Subcutaneous abdominal adipose tissue (tissue), 5 donors: ENCODE measurements at regions not wholly inside any gene's neighbourhood (a gene's known extent, or its start where the extent isn't known, plus 50 kb on each side); places are given as distances from the start of the nearest gene placed in this dataset.

Source experiments
- H3K27ac ChIP-seq: one replicate; pipeline ENCODE4 v1.7.0; 2013; ENCODE audit warnings: low read depth, mild to moderate bottlenecking, inconsistent platforms, low read length, moderate library complexity
- H3K27me3 ChIP-seq, 5 donors: one replicate each; pipeline ENCODE4 v1.7.0; 2013; ENCODE audit warnings: low read length in 5 of 5, inconsistent platforms in 1 of 5; ENCODE audit not compliant: control insufficient read depth in 5 of 5, insufficient read depth in 4 of 5
- H3K36me3 ChIP-seq, 5 donors: one replicate each; pipeline ENCODE4 v1.7.0; 2013; ENCODE audit warnings: low read length in 5 of 5; ENCODE audit not compliant: control insufficient read depth in 5 of 5, insufficient read depth in 5 of 5
- H3K4me1 ChIP-seq, 5 donors: one replicate each; pipeline ENCODE4 v1.7.0; 2013; ENCODE audit warnings: low read length in 5 of 5, mild to moderate bottlenecking in 3 of 5, moderate library complexity in 1 of 5; ENCODE audit not compliant: control insufficient read depth in 5 of 5, insufficient read depth in 5 of 5
- H3K4me3 ChIP-seq, 5 donors: one replicate each; pipeline ENCODE4 v1.7.0; 2013; ENCODE audit warnings: low read length in 5 of 5, low read depth in 1 of 5
- H3K9ac ChIP-seq, 5 donors: one replicate each; pipeline ENCODE4 v1.7.0; 2013; ENCODE audit warnings: low read length in 5 of 5, mild to moderate bottlenecking in 4 of 5, moderate library complexity in 3 of 5
- H3K9me3 ChIP-seq, 5 donors: one replicate each; pipeline ENCODE4 v1.7.0; 2013; ENCODE audit warnings: low read length in 5 of 5; ENCODE audit not compliant: control insufficient read depth in 5 of 5
- donor health status: healthy.
- donor health status: healthy.
- donor health status: healthy.
- donor health status: healthy.
- donor health status: healthy.

- H3K4me1 ChIP-seq = no peaks in the 10 kb centered on the region
- H3K27ac ChIP-seq = no peak overlapping the region
- H3K4me3 ChIP-seq = no peak overlapping the region
- no peak overlapping the region for H3K9ac ChIP-seq
- no peaks in the 10 kb centered on the region for H3K27me3 ChIP-seq
- no peaks in the 10 kb centered on the region for H3K36me3 ChIP-seq
- H3K9me3 ChIP-seq = peaks cover 0 to 8% (median 0%) of the 10 kb centered on the region in 5 donors
Measured at GRCh38 chr17:53646835-53647234, 175.9 kb upstream of the KIF2B start.

- H3K9me3 ChIP-seq = no peaks in the 10 kb centered on the region
- H3K4me1 ChIP-seq = no peaks in the 10 kb centered on the region
- H3K9ac ChIP-seq = no peak overlapping the region
- H3K36me3 ChIP-seq = no peaks in the 10 kb centered on the region
- H3K27ac ChIP-seq = no peak overlapping the region
- no peak overlapping the region for H3K4me3 ChIP-seq
- H3K27me3 ChIP-seq = no peaks in the 10 kb centered on the region
Measured at GRCh38 chr17:53640808-53641207, 181.9 kb upstream of the KIF2B start.

DNA sequence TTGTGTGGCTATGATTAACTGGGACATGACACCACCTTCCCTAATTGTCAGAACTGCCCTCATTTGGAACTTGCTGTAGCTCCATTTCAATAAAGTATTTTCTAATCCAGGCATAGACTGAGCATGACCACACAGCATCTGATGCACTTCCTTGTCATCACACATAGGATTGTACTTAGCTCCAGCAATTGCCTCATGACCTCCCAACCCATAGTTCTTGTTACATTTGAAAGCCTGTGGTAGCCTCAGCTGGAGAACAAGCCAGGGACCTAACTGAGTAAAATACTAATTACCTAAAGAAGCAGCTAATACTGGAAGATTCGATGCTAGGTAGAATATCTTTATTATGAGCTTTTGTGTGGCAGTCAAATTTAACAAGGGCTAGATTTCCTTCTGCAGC, 187.3 kb upstream of the KIF2B start:
- H3K4me3 ChIP-seq = no peak overlapping the region

DNA sequence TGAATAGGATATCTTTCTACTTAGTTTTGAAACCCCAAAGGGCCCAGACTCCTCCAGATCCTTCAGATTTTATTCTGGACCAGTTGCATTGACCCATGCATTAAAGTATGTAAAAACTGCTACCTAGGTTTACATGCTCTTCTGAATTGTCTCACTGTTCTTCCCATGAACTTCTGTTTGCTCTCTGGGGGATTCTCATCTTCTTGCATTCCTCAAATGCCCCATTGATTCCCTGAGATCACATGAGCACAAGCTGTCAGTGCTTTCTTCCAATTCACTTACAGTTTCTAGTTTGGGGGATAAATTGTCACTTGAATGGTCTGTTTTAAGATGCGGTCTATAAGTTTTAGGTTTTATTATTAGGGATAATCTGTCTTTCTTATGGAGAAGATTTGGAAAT, 188.9 kb upstream of the KIF2B start:
- Histone ChIP-seq H3K36me3 (no peaks in the 10 kb centered on the region), H3K4me1 (no peaks in the 10 kb centered on the region), H3K9ac (no peak overlapping the region), H3K4me3 (no peak overlapping the region), H3K27me3 (no peaks in the 10 kb centered on the region), H3K27ac (no peak overlapping the region), H3K9me3 (no peaks in the 10 kb centered on the region)

More for the DNA sequence above, 187.3 kb upstream of the KIF2B start:
- Histone ChIP-seq H3K27me3 (no peaks in the 10 kb centered on the region), H3K27ac (no peak overlapping the region), H3K9ac (no peak overlapping the region), H3K36me3 (no peaks in the 10 kb centered on the region), H3K9me3 (no peaks in the 10 kb centered on the region), H3K4me1 (no peaks in the 10 kb centered on the region)

GRCh38 chr17:53631486-53631885, 191.2 kb upstream of the KIF2B start:
- Histone ChIP-seq H3K27me3 (no peaks in the 10 kb centered on the region), H3K27ac (no peak overlapping the region), H3K9me3 (no peaks in the 10 kb centered on the region), H3K4me3 (no peak overlapping the region), H3K9ac (no peak overlapping the region), H3K36me3 (no peaks in the 10 kb centered on the region), H3K4me1 (no peaks in the 10 kb centered on the region)

GRCh38 chr17:53630638-53631037, 192.1 kb upstream of the KIF2B start:
- Histone ChIP-seq H3K27me3 (no peaks in the 10 kb centered on the region), H3K36me3 (no peaks in the 10 kb centered on the region), H3K27ac (no peak overlapping the region), H3K4me1 (no peaks in the 10 kb centered on the region), H3K9ac (no peak overlapping the region), H3K4me3 (no peak overlapping the region), H3K9me3 (no peaks in the 10 kb centered on the region)

DNA sequence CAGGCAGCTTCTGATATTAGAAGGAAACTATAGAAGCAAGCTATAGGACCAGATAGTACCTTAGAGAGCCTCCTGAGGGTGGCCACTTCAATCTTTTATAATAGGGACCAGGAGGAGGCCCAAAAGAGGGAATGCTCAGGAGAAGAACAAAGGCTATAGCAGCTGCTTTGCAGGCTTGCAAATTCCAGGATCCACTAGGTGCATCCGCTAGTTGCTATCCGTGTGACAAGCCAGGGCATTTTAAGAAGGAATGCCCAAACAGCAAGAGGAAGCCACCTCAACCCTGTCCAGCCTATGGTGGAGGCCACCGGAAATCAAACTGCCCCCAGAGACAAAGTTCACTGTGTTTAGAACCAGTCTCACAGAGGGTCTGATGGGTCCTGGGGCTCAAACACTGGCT, 192.6 kb upstream of the KIF2B start:
- Histone ChIP-seq H3K9ac (no peak overlapping the region), H3K27me3 (no peaks in the 10 kb centered on the region), H3K4me3 (no peak overlapping the region), H3K27ac (no peak overlapping the region), H3K4me1 (no peaks in the 10 kb centered on the region), H3K9me3 (no peaks in the 10 kb centered on the region), H3K36me3 (no peaks in the 10 kb centered on the region)

DNA sequence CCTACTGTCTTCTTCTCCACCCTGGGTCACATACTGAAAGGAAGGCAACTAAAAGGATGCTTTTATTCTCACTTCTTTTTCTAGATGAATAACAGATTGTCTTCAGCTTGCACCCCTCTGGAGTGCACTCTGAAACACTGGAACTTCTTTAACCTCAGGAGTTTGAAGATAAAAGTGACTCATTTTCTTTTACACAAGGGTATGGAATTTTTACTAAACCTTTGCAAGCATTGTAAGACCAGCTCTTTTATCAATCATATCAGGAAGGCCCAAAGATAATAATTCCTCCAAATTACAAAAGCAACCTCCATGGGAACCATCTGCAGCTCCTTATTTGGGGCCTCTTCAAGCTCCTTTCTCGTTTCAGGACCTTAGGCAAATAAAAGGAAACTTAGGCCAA, 193.5 kb upstream of the KIF2B start:
- Histone ChIP-seq H3K27me3 (no peaks in the 10 kb centered on the region), H3K36me3 (no peaks in the 10 kb centered on the region), H3K9ac (no peak overlapping the region), H3K27ac (no peak overlapping the region), H3K9me3 (no peaks in the 10 kb centered on the region), H3K4me1 (no peaks in the 10 kb centered on the region), H3K4me3 (no peak overlapping the region)

GRCh38 chr17:53628011-53628410, 194.7 kb upstream of the KIF2B start:
- no peaks in the 10 kb centered on the region for H3K27me3 ChIP-seq
- H3K9me3 ChIP-seq = no peaks in the 10 kb centered on the region
- H3K9ac ChIP-seq = no peak overlapping the region
- no peaks in the 10 kb centered on the region for H3K4me1 ChIP-seq
- H3K36me3 ChIP-seq = no peaks in the 10 kb centered on the region
- H3K27ac ChIP-seq = no peak overlapping the region
- H3K4me3 ChIP-seq = no peak overlapping the region

- H3K4me3 ChIP-seq = no peak overlapping the region
- no peaks in the 10 kb centered on the region for H3K4me1 ChIP-seq
- H3K9ac ChIP-seq = no peak overlapping the region
- H3K9me3 ChIP-seq = no peaks in the 10 kb centered on the region
- H3K27ac ChIP-seq = no peak overlapping the region
- H3K36me3 ChIP-seq = no peaks in the 10 kb centered on the region
- H3K27me3 ChIP-seq = no peaks in the 10 kb centered on the region
Measured at GRCh38 chr17:53627511-53627910, 195.2 kb upstream of the KIF2B start.

- H3K27me3 ChIP-seq = no peaks in the 10 kb centered on the region
- H3K9me3 ChIP-seq = no peaks in the 10 kb centered on the region
- no peak overlapping the region for H3K9ac ChIP-seq
- H3K36me3 ChIP-seq = no peaks in the 10 kb centered on the region
- H3K27ac ChIP-seq = no peak overlapping the region
- H3K4me1 ChIP-seq = no peaks in the 10 kb centered on the region
- no peak overlapping the region for H3K4me3 ChIP-seq
Measured at GRCh38 chr17:53626286-53626685, 196.4 kb upstream of the KIF2B start.
